Neutrophil (primary cell): ENCODE measurements at regions not wholly inside any gene's neighbourhood (a gene's known extent, or its start where the extent isn't known, plus 50 kb on each side); places are given as distances from the start of the nearest gene placed in this dataset.

ENCODE experiments used
- H3K27ac ChIP-seq: fragments of 200-600 bp; sonication (generic); 2 replicates; pipeline ENCODE4 v1.5.1; 2016; ENCODE audit warnings: mild to moderate bottlenecking, moderate library complexity
- H3K27me3 ChIP-seq: fragments of 200-600 bp; sonication (generic); 2 replicates; pipeline ENCODE4 v1.6.0; 2016; ENCODE audit warnings: mild to moderate bottlenecking
- H3K36me3 ChIP-seq: fragments of 200-600 bp; sonication (generic); 2 replicates; pipeline ENCODE4 v1.5.1; 2017
- H3K4me1 ChIP-seq, 2 experiments: fragments of 200-600 bp in 1 of 2; sonication (generic) in 1 of 2; 1 replicate in 1 of 2; 2 replicates in 1 of 2; pipeline versions ENCODE4 v1.5.1 to v1.6.1; 2013 to 2016; ENCODE audit warnings: low read depth in 1 of 2, low read length in 1 of 2, mild to moderate bottlenecking in 1 of 2, moderate library complexity in 1 of 2; ENCODE audit not compliant: control insufficient read depth in 1 of 2, insufficient read depth in 1 of 2
- H3K4me3 ChIP-seq, 2 experiments: fragments of 200-600 bp in 1 of 2; sonication (generic) in 1 of 2; 1 replicate in 1 of 2; 2 replicates in 1 of 2; pipeline ENCODE4 v1.5.1; 2013 to 2016; ENCODE audit warnings: low read depth in 1 of 2, low read length in 1 of 2, mild to moderate bottlenecking in 1 of 2, moderate library complexity in 1 of 2
- H3K9me3 ChIP-seq: fragments of 200-600 bp; sonication (generic); 2 replicates; pipeline ENCODE4 v1.5.1; 2016
- TF ChIP-seq, protein P1 (sequence below): fragments of 200-600 bp; sonication (generic); IDR thresholded peaks from 2 replicates; pipeline ENCODE4 v1.5.1; 2016; ENCODE audit warnings: antibody characterized with exemption

DNA sequence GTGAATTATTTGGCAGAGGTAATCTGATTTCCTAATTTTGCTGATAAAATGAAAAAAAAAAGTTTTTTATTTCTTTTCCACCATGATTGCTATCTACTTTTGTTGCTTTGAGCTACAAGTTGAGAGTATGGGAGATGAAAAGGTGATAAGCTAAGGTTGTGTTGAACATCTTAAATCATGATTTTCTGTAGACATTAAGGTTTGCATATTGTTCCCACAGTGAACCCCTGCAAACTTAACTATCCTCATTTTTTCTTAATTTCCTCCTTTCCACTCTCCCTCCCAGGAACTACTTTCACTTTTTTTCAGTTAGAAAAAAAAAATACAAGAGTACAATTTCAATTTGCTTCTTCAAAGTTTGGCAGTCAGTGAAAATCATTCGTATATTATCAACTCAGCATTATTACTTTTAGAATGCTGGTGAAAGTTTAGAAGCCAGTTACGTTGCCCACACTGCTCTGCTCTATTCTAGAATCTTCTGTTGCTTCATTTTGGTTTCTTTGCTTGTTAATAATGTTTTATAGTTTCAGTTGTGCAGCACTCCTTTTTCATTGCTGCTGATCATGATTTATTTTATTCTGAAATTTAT is 673.8 kb upstream of the CITED2 start:
- H3K4me1 ChIP-seq: peaks cover 20 to 24% of the 10 kb centered on the region in 2 experiments
- no peaks in the 10 kb centered on the region for H3K9me3 ChIP-seq
- TF ChIP-seq, protein P1, sequence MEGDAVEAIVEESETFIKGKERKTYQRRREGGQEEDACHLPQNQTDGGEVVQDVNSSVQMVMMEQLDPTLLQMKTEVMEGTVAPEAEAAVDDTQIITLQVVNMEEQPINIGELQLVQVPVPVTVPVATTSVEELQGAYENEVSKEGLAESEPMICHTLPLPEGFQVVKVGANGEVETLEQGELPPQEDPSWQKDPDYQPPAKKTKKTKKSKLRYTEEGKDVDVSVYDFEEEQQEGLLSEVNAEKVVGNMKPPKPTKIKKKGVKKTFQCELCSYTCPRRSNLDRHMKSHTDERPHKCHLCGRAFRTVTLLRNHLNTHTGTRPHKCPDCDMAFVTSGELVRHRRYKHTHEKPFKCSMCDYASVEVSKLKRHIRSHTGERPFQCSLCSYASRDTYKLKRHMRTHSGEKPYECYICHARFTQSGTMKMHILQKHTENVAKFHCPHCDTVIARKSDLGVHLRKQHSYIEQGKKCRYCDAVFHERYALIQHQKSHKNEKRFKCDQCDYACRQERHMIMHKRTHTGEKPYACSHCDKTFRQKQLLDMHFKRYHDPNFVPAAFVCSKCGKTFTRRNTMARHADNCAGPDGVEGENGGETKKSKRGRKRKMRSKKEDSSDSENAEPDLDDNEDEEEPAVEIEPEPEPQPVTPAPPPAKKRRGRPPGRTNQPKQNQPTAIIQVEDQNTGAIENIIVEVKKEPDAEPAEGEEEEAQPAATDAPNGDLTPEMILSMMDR: no peak
- H3K27me3 ChIP-seq: no peaks in the 10 kb centered on the region
- no peak overlapping the region for H3K27ac ChIP-seq
- H3K36me3 ChIP-seq: no peaks in the 10 kb centered on the region
- H3K4me3 ChIP-seq: no peak overlapping the region

DNA sequence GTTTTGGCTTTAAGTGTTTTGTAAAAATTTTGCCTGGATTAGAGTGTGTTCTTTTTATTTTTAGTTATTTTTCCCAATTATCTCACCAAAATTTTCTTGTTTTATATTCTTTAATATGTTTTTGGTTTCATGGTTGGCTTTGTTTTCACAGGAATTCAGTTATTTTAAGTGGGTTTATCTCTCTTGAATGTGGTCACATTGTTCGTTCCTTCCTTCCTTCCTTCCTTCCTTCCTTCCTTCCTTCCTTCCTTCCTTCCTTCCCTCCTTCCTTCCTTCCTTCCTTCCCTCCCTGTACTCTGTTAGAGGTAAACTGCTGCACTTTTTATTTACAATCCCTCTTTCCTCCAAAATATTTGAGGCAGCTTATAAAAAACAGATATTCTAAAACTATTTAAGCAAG is 672.9 kb upstream of the CITED2 start:
- no peak overlapping the region for H3K27ac ChIP-seq
- no peaks in the 10 kb centered on the region for H3K9me3 ChIP-seq
- TF ChIP-seq, protein P1: no peak
- no peaks in the 10 kb centered on the region for H3K27me3 ChIP-seq
- H3K4me3 ChIP-seq: no peak overlapping the region
- no peaks in the 10 kb centered on the region for H3K36me3 ChIP-seq
- H3K4me1 ChIP-seq: peaks cover 20 to 24% of the 10 kb centered on the region in 2 experiments

DNA sequence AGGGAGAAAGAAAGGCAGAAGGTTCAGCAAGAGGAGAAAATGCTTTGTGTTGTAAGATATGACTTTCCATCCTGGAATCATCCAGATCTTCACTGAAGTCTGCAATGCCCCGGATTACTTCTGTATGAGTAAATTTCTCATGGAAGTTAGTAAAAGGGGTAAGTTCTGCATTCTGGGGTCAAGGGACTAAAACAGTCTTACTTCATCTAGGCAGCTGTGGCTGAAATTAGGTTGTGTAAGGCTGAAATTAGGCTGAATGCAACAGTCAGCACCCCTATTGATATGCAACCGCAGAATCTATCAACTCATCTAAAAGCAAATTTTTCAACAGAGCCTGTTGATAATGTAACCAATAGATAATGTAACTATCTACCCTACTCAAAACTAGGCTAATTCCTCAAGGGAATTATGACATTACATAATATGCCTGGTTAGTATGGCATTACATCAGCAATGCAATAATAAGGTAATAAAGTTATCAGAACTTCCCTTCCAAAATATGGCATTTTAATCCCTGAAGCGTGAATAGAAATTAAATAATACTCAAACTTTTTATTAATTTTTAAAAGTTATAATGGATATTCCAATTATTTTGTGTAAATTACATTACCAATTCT is 671.7 kb upstream of the CITED2 start:
- TF ChIP-seq, protein P1: no peak
- no peak overlapping the region for H3K4me3 ChIP-seq

DNA sequence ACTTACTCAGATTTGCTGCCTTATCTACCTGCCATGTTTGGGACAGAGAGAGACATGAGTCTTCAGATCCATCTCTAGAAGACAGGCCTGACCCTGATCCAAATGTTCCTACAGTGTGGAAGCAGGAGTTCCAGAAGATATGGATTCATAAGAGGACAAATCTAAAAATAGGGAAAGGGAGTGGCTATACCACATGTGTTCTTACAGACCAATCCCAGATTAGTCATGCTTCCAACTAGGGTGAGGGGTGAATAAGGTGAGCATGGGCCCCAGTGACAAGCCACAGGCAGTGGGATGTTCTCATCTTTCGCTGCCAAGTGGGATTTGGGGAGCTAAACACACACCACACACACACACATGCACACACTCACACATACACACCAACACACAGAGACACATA is 670.7 kb upstream of the CITED2 start:
- Histone ChIP-seq H3K4me3 (no peak overlapping the region), H3K9me3 (no peaks in the 10 kb centered on the region), H3K27me3 (no peaks in the 10 kb centered on the region), H3K4me1 (peaks cover 20 to 22% of the 10 kb centered on the region in 2 experiments), H3K27ac (no peak overlapping the region), H3K36me3 (no peaks in the 10 kb centered on the region)
- TF ChIP-seq, protein P1: no peak

More for the DNA sequence above, 671.7 kb upstream of the CITED2 start:
- no peaks in the 10 kb centered on the region for H3K36me3 ChIP-seq
- H3K27me3 ChIP-seq: no peaks in the 10 kb centered on the region
- peaks cover 20 to 24% of the 10 kb centered on the region in 2 experiments for H3K4me1 ChIP-seq
- no peaks in the 10 kb centered on the region for H3K9me3 ChIP-seq
- H3K27ac ChIP-seq: no peak overlapping the region

DNA sequence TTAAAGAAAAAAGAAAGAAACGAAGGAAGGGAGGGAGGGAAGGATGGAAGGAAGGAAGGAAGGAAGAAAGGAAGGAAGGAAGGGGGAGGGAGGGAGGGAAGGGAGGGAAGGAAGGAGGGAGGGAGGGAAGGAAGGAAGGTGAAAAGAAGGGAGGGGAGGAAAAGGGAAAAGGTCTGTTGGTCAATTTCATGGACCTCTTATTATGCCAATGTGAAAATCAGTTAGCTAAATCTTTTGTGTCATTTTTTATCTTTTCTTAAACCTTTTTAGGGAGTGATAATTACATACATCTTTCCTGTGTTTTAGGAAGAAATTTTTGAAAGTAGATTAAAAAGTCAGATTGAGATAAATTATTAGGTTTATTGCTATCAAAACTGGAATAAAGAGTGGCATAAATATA is 670.2 kb upstream of the CITED2 start:
- peaks cover 17 to 27% of the 10 kb centered on the region in 2 experiments for H3K4me1 ChIP-seq
- no peak overlapping the region for H3K4me3 ChIP-seq
- TF ChIP-seq, protein P1: no peak
- no peaks in the 10 kb centered on the region for H3K36me3 ChIP-seq
- H3K27me3 ChIP-seq: no peaks in the 10 kb centered on the region
- H3K27ac ChIP-seq: no peak overlapping the region
- no peaks in the 10 kb centered on the region for H3K9me3 ChIP-seq
